ENCODE measurements at regions not wholly inside any gene's neighbourhood (a gene's known extent, or its start where the extent isn't known, plus 50 kb on each side); places are given as distances from the start of the nearest gene placed in this dataset.
"Not testable (repeated sequence)": the region's sequence is repeated elsewhere in the genome, so short reads cannot be mapped to it uniquely, and the experiment has no call there.

GRCh38 chr1:112111734-112112133, 122.3 kb upstream of the KCND3 start:
- DNase-seq (ENCODE audit: low read depth, low spot score), result no peak
- H3K27me3 Mint-ChIP-seq (ENCODE audit: low read depth), result peaks cover 19% of the 10 kb centered on the region
- H3K4me1 Mint-ChIP-seq, result no peaks in the 10 kb centered on the region
- H3K27ac Mint-ChIP-seq (ENCODE audit: unreplicated experiment), result no peak overlapping the region
- peaks cover 3% of the 10 kb centered on the region for H3K9me3 Mint-ChIP-seq
- H3K36me3 Mint-ChIP-seq (ENCODE audit: low read depth), result no peaks in the 10 kb centered on the region
- no peak overlapping the region for H3K4me3 Mint-ChIP-seq
- TF ChIP-seq CTCF (conservative IDR thresholded peaks at IDR 0.05), result no peak

- DNase-seq (ENCODE audit: low read depth, low spot score), result no peak
- Mint-ChIP-seq H3K27me3 (ENCODE audit: low read depth) (peaks cover 22% of the 10 kb centered on the region), H3K9me3 (no peaks in the 10 kb centered on the region), H3K27ac (ENCODE audit: unreplicated experiment) (no peak overlapping the region), H3K4me3 (no peak overlapping the region), H3K36me3 (ENCODE audit: low read depth) (no peaks in the 10 kb centered on the region), H3K4me1 (no peaks in the 10 kb centered on the region)
- no peak for TF ChIP-seq CTCF (conservative IDR thresholded peaks at IDR 0.05)
Observed at GRCh38 chr1:112114540-112114939, 125.1 kb upstream of the KCND3 start.

GRCh38 chr1:112126598-112126997, 137.1 kb upstream of the KCND3 start:
- H3K36me3 Mint-ChIP-seq (ENCODE audit: low read depth), result no peaks in the 10 kb centered on the region
- no peak overlapping the region for H3K27ac Mint-ChIP-seq (ENCODE audit: unreplicated experiment)
- DNase-seq (ENCODE audit: low read depth, low spot score), result no peak
- no peaks in the 10 kb centered on the region for H3K4me1 Mint-ChIP-seq
- peaks cover 6% of the 10 kb centered on the region for H3K9me3 Mint-ChIP-seq
- no peak for TF ChIP-seq CTCF (conservative IDR thresholded peaks at IDR 0.05)
- peaks cover 14% of the 10 kb centered on the region for H3K27me3 Mint-ChIP-seq (ENCODE audit: low read depth)
- H3K4me3 Mint-ChIP-seq, result no peak overlapping the region

GRCh38 chr1:112127606-112128005, 138.1 kb upstream of the KCND3 start:
- H3K27me3 Mint-ChIP-seq (ENCODE audit: low read depth), result peaks cover 12% of the 10 kb centered on the region
- not testable (repeated sequence) for H3K36me3 Mint-ChIP-seq (ENCODE audit: low read depth); H3K9me3 Mint-ChIP-seq; DNase-seq (ENCODE audit: low read depth, low spot score); H3K4me1 Mint-ChIP-seq; H3K27ac Mint-ChIP-seq (ENCODE audit: unreplicated experiment); H3K4me3 Mint-ChIP-seq

- TF ChIP-seq CTCF (conservative IDR thresholded peaks at IDR 0.05), result no peak
- H3K4me3 Mint-ChIP-seq, result no peak overlapping the region
- no peak overlapping the region for H3K27ac Mint-ChIP-seq (ENCODE audit: unreplicated experiment)
- no peaks in the 10 kb centered on the region for H3K36me3 Mint-ChIP-seq (ENCODE audit: low read depth)
- H3K9me3 Mint-ChIP-seq, result peaks cover 3% of the 10 kb centered on the region
- H3K27me3 Mint-ChIP-seq (ENCODE audit: low read depth), result peaks cover 51% of the 10 kb centered on the region
- no peaks in the 10 kb centered on the region for H3K4me1 Mint-ChIP-seq
- no peak for DNase-seq (ENCODE audit: low read depth, low spot score)
Observed at GRCh38 chr1:112133487-112133886, 144.0 kb upstream of the KCND3 start.

- H3K36me3 Mint-ChIP-seq (ENCODE audit: low read depth), result no peaks in the 10 kb centered on the region
- H3K4me3 Mint-ChIP-seq, result no peak overlapping the region
- no peak for DNase-seq (ENCODE audit: low read depth, low spot score)
- H3K9me3 Mint-ChIP-seq, result no peaks in the 10 kb centered on the region
- H3K27me3 Mint-ChIP-seq (ENCODE audit: low read depth), result peaks cover 89% of the 10 kb centered on the region
- no peak for TF ChIP-seq CTCF (conservative IDR thresholded peaks at IDR 0.05)
- no peaks in the 10 kb centered on the region for H3K4me1 Mint-ChIP-seq
- H3K27ac Mint-ChIP-seq (ENCODE audit: unreplicated experiment), result no peak overlapping the region
Observed at GRCh38 chr1:112140743-112141142, 151.3 kb upstream of the KCND3 start.

All from neural crest cell (in vitro differentiated cells).